PC-9 (cell line): ENCODE measurements at regions not wholly inside any gene's neighbourhood (a gene's known extent, or its start where the extent isn't known, plus 50 kb on each side); places are given as distances from the start of the nearest gene placed in this dataset.

Experiments
- EZH2 ChIP-seq: fragments of 200-600 bp; sonication (generic); IDR thresholded peaks from 2 replicates; pipeline ENCODE4 v1.8.0; 2017; ENCODE audit warnings: antibody characterized with exemption, low read depth
- TF ChIP-seq, protein P1 (sequence below): fragments of 200-600 bp; sonication (generic); conservative IDR thresholded peaks from 2 replicates; pipeline ENCODE4 v1.6.1; 2017; ENCODE audit warnings: mixed run types, antibody characterized with exemption, mild to moderate bottlenecking, moderate library complexity

DNA sequence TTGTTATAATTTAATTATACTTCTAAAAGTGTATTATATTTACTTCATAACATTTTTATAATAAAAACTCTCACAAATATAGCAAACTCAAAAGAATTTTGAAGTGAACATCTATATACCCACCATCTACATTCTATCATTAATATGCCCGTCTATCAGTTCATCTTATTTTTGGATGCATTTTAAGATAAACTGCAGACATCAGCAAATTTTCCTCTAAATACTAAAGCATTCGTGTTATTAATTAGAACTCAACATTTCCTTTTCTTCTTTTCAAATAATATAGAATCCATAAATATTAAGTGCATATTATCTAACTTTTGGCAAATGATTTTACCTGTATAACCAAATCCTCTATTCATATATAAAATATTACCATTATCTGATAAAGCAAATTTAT is 242.9 kb upstream of the BCHE start:
- no peak for TF ChIP-seq EZH2
- TF ChIP-seq, protein P1, sequence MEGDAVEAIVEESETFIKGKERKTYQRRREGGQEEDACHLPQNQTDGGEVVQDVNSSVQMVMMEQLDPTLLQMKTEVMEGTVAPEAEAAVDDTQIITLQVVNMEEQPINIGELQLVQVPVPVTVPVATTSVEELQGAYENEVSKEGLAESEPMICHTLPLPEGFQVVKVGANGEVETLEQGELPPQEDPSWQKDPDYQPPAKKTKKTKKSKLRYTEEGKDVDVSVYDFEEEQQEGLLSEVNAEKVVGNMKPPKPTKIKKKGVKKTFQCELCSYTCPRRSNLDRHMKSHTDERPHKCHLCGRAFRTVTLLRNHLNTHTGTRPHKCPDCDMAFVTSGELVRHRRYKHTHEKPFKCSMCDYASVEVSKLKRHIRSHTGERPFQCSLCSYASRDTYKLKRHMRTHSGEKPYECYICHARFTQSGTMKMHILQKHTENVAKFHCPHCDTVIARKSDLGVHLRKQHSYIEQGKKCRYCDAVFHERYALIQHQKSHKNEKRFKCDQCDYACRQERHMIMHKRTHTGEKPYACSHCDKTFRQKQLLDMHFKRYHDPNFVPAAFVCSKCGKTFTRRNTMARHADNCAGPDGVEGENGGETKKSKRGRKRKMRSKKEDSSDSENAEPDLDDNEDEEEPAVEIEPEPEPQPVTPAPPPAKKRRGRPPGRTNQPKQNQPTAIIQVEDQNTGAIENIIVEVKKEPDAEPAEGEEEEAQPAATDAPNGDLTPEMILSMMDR, result no peak
